Skin epidermis (tissue), 12 donors: ENCODE measurements at regions not wholly inside any gene's neighbourhood (a gene's known extent, or its start where the extent isn't known, plus 50 kb on each side); places are given as distances from the start of the nearest gene placed in this dataset.

ENCODE experiments used
- H3K27ac ChIP-seq, 21 experiments: fragments of 200-600 bp; sonication (generic) in 11 of 21; one replicate each; pipeline ENCODE4 v1.5.0; 2020; ENCODE audit warnings: mild to moderate bottlenecking in 3 of 21, inconsistent platforms in 2 of 21, moderate library complexity in 2 of 21
- H3K4me3 ChIP-seq, 7 experiments: fragments of 200-600 bp; sonication (generic) in 2 of 7; one replicate each; pipeline ENCODE4 v1.5.0; 2020; ENCODE audit warnings: inconsistent platforms in 2 of 7, mild to moderate bottlenecking in 2 of 7, moderate library complexity in 1 of 7

GRCh38 chr2:129302561-129303183, 676.8 kb upstream of the RAB6C start:
- H3K27ac ChIP-seq = peak overlapping the region in 1 of 21 experiments; percentile 16
- no peak overlapping the region for H3K4me3 ChIP-seq

DNA sequence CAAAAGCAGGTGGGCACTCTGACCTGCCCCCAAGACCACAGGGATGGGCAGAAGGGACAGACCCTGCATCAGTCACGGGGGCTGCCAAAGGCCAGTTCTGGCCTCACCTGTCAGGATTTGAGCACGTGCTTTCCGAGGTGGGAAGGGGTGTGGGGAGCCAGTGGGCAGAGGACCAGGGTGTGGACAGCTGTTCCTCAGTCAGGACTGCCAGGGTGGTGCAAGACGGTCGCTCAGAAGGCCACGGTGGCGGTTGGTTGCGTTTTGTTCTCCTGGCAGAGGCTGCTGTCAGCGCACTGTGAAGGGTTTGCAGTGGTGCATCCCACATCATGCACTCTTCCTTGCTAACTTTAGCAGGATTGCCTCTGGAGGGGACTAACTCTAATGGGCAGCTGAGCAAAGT, 665.3 kb upstream of the RAB6C start:
- Histone ChIP-seq H3K4me3 (no peak overlapping the region), H3K27ac (no peak overlapping the region)

- no peak overlapping the region for H3K4me3 ChIP-seq
- H3K27ac ChIP-seq = no peak overlapping the region
Observed at GRCh38 chr2:129318581-129319421, 660.7 kb upstream of the RAB6C start.

DNA sequence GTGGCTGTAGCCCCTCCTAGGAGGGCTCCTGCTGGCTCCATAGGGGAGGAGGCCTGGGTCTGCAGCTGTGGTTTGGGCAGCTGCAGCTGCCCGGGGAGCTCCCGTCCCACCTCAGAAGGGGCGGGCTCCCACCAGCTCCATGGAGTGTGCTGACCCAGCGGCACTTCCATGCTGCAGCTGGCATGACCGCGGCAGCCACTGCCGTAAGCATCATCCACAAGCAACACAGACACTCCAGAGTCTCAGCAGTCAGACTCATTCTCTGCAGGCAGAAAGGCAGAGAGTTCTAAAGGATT, 660.1 kb upstream of the RAB6C start:
- Histone ChIP-seq H3K4me3 (no peak overlapping the region), H3K27ac (no peak overlapping the region)

DNA sequence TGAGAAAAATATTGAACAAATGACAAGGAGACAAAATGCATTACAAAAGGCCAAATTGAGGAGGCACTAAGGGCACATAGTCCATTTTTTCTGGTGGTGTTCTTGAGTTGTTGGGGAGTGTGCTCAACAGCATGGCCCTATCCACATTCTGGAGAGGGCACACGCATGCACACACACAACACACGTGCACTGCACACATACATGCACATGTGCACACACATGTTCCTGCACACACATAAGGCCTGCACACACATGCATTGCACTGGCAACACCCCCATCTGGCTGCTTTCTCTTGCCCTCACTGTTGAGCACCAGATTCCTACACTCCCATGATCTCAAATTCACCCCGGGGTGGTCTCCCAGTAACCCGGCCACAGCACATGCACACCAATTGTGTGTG, 659.2 kb upstream of the RAB6C start:
- no peak overlapping the region for H3K27ac ChIP-seq
- no peak overlapping the region for H3K4me3 ChIP-seq

DNA sequence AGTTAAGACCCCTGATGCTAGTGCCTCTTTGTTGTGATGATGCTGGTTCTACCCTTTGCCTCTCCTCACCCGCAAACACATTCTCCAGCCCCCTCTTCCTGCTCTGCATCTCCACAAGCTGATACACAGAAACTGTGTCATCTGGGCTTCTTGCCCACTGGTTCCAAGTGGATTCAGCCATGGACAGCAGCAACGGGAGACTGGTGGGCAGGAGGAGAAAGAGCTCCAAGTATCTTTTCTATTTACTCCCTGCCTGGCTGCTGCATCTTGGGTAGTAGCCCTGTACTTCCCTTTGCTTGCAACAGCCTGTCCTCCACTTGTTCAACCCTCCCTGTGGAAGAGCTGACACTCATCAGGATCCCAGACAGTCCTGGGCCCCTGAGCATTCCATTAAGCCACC, 655.1 kb upstream of the RAB6C start:
- H3K27ac ChIP-seq = no peak overlapping the region
- no peak overlapping the region for H3K4me3 ChIP-seq

DNA sequence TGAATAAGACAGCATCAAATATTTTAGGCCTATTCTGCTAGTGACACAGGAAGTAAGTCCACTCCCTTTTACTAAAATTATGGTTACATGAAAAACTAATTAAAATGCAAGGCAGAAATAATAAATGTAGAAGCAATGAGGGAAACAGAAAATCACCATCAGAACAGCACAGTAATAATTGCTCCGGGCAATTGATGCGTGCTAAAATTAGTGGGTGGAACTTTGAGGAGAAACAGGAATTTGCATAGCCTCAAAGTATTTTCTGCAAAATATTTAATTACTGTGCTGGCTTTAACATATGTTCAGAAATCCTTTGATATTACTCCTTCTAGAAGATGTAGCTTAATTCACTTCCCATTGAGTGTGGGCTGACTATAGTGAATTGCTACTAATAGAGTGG, 654.3 kb upstream of the RAB6C start:
- Histone ChIP-seq H3K4me3 (no peak overlapping the region), H3K27ac (no peak overlapping the region)

GRCh38 chr2:129329574-129329973, 649.9 kb upstream of the RAB6C start:
- no peak overlapping the region for H3K4me3 ChIP-seq
- H3K27ac ChIP-seq = no peak overlapping the region

DNA sequence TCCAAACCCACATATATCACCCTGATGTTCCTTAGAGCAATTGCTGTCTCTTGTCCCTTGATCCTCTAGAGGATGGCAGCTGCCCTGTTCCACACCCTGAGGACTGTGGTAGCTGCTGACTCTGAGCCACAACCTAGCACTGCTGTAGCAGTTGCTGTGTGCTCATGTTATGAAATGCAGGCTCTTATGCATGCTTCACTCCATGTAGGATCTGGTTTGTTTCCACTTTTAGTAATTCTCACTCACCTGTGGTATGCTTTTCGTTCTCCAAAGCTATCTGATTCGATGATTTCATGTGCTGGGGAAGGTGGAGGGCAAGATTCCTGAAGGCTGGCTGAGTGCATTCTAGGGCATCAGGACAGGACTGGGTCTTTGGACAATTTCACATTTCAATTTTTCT, 649.0 kb upstream of the RAB6C start:
- Histone ChIP-seq H3K4me3 (no peak overlapping the region), H3K27ac (no peak overlapping the region)

GRCh38 chr2:129331638-129332037, 647.8 kb upstream of the RAB6C start:
- H3K27ac ChIP-seq = no peak overlapping the region

GRCh38 chr2:129334128-129334527, 645.3 kb upstream of the RAB6C start:
- no peak overlapping the region for H3K27ac ChIP-seq
- H3K4me3 ChIP-seq = no peak overlapping the region

More at GRCh38 chr2:129331638-129332037, 647.8 kb upstream of the RAB6C start:
- H3K4me3 ChIP-seq = no peak overlapping the region

DNA sequence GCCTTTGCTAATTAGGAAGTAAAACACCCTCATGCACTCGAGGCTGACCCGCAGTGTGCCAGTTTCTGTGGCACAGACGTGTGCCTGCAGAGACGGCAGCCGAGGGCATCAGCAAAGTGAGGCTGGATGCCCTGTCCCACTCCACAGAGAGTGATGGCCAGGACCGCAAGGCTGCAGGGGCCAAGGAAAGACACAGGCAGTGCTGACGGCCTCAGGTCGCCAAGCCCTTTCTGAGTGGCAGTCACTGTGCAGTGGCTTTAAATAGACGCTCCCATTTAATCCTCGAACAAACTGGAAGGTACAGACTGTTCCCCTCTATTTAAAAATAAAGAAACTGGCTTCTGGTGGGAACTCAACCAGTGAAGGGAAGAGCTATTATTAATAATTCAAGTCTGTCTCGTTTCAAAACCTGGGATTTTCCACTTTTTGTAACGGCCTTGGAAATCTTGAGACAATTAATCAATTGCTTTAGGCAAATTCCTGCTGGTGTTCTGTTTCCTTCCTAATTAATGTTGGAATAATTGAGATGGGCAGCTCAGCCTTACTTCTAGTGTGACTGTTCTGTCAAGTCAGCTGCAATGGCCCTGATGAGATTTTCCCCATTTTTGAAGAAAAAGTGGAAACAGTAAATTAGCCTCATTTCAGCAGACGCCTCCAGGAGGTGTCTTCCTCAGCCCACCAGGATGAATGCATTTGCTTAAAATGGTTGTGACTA, 644.6 kb upstream of the RAB6C start:
- Histone ChIP-seq H3K27ac (no peak overlapping the region), H3K4me3 (no peak overlapping the region)

DNA sequence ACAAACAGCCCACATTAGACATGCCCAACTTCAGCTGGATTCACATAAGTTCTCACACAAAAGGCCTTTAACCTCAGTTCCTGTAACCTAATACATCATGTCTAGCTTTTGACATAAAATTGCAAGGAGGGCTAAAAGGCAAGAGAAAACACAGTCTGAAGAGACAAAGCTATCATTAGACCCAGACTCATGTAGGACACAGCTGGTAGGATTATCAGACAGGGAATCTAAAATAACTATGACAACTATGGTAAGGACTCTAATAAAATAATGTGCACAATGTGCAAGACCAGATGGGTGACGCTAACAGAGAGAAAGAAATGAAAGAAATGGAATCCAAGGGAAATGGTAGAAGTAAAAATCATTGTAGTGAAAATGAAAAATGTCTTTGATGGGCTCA, 643.2 kb upstream of the RAB6C start:
- Histone ChIP-seq H3K4me3 (no peak overlapping the region), H3K27ac (no peak overlapping the region)

DNA sequence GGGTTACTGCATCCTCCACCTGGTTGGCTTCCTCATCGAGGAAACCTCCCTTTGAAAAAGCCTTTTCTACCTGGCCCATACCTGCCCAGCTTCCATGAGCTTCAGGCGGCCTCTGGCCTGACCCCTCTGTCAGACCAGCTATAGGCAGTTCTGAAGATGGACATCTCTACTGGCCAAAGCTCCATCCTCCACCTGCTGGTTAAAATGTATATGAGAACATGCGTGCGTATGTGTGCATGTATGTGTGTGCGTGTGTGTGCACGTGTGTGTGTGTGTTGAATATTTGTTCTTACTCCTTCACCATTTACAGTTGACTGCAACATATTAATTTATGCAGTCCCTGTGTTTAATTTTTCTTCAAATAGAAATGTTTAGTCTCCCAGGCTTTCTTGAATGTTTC, 642.4 kb upstream of the RAB6C start:
- Histone ChIP-seq H3K4me3 (no peak overlapping the region), H3K27ac (no peak overlapping the region)

GRCh38 chr2:129345540-129345939, 633.9 kb upstream of the RAB6C start:
- H3K4me3 ChIP-seq = no peak overlapping the region

DNA sequence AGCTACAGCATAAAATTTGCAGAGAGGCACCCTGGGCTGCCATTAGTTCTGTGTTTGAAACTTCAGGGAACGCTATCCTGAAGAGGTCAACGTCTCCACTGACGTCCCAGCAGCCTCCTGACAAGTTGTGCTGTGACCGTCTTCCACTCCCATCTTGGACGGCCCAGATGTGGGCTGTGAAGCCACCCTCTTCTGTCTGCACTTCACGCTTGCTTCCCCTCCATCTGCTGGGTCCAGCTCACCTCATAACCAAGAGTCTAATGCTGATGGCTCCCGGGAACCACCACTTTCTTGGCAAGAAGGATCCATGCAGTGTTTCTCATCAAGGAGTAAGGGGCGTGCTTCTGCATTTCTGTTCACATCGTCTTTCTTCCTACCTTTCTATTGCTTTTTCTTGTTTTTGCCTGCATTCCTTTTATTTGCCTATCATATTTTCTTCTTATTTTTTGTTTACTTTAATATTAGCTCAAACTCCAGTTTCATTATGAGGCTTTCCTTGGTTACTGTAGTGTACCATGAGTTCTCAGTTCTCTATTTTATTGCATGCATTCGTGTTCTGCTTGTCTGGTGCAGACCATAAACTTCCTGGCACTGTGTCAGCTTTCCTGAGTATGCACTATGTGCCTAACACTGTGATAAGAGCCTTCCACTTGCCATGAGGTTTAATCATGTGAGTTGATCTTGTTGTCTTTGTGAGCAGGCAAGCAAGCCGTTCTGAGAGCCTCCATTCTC, 631.8 kb upstream of the RAB6C start:
- Histone ChIP-seq H3K27ac (no peak overlapping the region), H3K4me3 (no peak overlapping the region)

More at GRCh38 chr2:129345540-129345939, 633.9 kb upstream of the RAB6C start:
- no peak overlapping the region for H3K27ac ChIP-seq

DNA sequence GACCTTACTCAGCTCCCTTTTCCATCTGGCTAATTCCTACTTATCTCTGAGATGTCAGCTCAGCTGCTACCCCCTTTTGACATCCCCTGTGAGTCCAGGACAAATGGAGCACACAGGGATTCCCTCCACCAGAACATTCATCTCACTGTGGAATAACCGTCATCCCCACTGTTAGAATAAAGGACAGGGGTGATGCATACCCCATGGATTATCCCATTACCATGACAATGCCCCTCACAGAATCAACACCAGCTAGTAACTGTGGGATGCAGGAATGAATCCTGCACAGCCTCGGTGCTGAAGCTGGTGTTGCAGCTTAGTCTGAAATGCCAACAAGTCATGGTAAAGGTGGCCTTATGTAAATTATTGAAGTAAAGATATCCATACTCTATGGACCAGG, 624.8 kb upstream of the RAB6C start:
- Histone ChIP-seq H3K4me3 (no peak overlapping the region), H3K27ac (no peak overlapping the region)

- no peak overlapping the region for H3K4me3 ChIP-seq
- no peak overlapping the region for H3K27ac ChIP-seq
Observed at GRCh38 chr2:129361688-129362087, 617.8 kb upstream of the RAB6C start.

DNA sequence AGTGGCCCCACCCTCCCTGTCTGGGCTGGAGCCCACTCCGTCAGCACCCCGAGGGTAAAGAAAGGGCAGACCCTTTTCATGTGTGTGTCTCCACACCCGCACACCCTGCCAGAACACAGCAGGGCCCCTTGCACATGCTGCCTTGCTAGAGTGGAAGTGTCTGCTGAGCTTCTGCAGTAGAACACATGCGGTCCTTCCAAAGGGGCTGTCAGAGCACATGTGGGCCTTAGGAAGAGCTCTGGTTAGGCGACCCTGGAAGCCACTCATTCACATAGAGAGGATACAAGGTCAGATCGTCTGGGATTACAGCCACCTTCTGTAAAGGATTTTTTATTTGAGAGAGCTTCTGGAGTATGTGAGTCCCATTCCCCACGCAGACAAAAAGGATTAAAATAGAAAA, 613.2 kb upstream of the RAB6C start:
- H3K4me3 ChIP-seq = no peak overlapping the region

DNA sequence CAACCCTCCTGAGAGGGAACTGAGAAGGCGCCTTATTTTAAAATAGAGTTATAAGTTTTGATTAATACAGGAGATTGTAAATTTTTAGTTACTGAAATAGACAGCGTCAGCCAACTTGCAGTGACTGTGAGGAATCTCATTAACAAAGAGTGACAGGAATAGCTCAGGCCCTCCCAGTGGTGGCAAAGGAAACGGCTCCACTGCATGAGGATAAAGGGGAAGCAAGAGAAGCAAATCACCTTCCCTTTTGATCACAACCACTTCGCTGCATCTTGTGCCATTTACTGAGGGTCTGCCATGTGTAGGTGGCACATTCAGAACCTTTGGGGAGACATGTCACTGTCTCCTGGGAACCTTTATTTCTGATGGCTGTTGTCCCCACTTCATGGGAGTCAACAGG, 612.4 kb upstream of the RAB6C start:
- no peak overlapping the region for H3K4me3 ChIP-seq
- H3K27ac ChIP-seq = no peak overlapping the region

More for the DNA sequence above, 613.2 kb upstream of the RAB6C start:
- H3K27ac ChIP-seq = no peak overlapping the region
